ENCODE measurements at regions not wholly inside any gene's neighbourhood (a gene's known extent, or its start where the extent isn't known, plus 50 kb on each side); places are given as distances from the start of the nearest gene placed in this dataset.

- no peak overlapping the region for H3K4me3 ChIP-seq (ENCODE audit: low read length)
- no peak for DNase-seq (ENCODE audit: low read depth)
Measured at GRCh38 chr3:73685061-73685460, 60.3 kb upstream of the PDZRN3 start.

GRCh38 chr3:73683706-73684105 lies 59.0 kb upstream of the PDZRN3 start:
- TF ChIP-seq, protein P1, sequence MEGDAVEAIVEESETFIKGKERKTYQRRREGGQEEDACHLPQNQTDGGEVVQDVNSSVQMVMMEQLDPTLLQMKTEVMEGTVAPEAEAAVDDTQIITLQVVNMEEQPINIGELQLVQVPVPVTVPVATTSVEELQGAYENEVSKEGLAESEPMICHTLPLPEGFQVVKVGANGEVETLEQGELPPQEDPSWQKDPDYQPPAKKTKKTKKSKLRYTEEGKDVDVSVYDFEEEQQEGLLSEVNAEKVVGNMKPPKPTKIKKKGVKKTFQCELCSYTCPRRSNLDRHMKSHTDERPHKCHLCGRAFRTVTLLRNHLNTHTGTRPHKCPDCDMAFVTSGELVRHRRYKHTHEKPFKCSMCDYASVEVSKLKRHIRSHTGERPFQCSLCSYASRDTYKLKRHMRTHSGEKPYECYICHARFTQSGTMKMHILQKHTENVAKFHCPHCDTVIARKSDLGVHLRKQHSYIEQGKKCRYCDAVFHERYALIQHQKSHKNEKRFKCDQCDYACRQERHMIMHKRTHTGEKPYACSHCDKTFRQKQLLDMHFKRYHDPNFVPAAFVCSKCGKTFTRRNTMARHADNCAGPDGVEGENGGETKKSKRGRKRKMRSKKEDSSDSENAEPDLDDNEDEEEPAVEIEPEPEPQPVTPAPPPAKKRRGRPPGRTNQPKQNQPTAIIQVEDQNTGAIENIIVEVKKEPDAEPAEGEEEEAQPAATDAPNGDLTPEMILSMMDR (conservative IDR thresholded peaks at IDR 0.05; ENCODE audit: low read length) = no peak
- H3K4me3 ChIP-seq (ENCODE audit: low read length) = no peak overlapping the region
- no peak for DNase-seq (ENCODE audit: low read depth)

More at GRCh38 chr3:73685061-73685460, 60.3 kb upstream of the PDZRN3 start:
- TF ChIP-seq, protein P1 (conservative IDR thresholded peaks at IDR 0.05; ENCODE audit: low read length) = no peak

DNA sequence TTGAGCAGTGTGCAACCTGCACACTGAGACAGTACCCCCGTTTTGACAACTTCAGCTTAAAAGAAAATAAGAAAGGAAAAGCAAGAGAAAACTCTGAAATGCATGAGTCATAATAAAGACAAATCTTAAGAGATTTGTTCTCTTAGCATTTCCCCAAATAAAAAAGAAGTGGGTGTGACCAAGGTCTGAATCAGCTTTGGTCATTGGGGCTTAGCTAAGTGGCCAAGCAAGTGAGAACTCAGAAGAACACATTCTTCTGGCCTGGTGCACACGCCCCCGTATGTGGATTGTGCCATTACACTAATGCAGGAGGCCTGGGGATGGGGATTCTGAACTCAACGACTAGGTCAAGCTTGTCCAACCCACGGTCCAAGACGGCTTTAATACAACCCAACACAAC lies 56.9 kb upstream of the PDZRN3 start:
- H3K4me3 ChIP-seq (ENCODE audit: low read length) = no peak overlapping the region
- peak; percentile 47 for DNase-seq (ENCODE audit: low read depth)
- TF ChIP-seq, protein P1 (conservative IDR thresholded peaks at IDR 0.05; ENCODE audit: low read length) = no peak

- H3K4me3 ChIP-seq (ENCODE audit: low read length) = no peak overlapping the region
- no peak for DNase-seq (ENCODE audit: low read depth)
- TF ChIP-seq, protein P1 (conservative IDR thresholded peaks at IDR 0.05; ENCODE audit: low read length) = no peak
Measured at GRCh38 chr3:73681198-73681597, 56.5 kb upstream of the PDZRN3 start.

- no peak for DNase-seq (ENCODE audit: low read depth)
- TF ChIP-seq, protein P1 (conservative IDR thresholded peaks at IDR 0.05; ENCODE audit: low read length) = no peak
Measured at GRCh38 chr3:73680391-73681095, 55.8 kb upstream of the PDZRN3 start.

DNA sequence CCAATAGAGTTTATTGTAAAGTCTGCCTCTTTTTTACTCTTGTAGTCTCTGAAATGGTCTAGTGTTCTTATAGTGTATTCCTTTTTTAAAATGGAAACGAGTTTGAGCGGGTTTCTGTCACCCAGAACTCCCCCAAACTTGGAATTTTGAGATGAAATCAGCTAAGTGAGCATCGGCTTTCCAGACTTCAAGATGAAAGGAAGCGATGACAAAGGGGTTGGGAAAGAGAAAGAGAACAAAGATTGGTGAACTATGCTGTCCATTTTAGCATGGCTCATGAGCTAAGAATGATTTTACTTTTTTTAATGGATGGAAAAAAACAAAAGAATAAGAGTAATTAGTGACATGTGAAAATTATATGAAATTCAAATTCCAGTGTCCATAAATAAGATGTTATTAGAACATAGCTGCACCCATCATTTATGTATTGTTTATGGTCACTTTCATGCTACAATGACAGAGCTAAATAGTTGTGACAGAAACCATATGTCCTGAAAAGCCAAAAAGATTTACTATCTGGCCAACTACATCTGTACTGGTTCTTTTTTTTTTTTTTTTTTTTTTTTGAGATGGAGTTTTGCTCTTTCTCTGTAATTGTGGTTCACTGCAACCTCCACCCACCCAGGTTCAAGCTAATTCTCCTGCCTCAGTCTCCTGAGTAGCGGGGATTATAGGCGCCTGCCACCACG lies 52.7 kb upstream of the PDZRN3 start:
- no peak overlapping the region for H3K4me3 ChIP-seq (ENCODE audit: low read length)
- no peak for DNase-seq (ENCODE audit: low read depth)
- TF ChIP-seq, protein P1 (conservative IDR thresholded peaks at IDR 0.05; ENCODE audit: low read length) = no peak

More at GRCh38 chr3:73680391-73681095, 55.8 kb upstream of the PDZRN3 start:
- H3K4me3 ChIP-seq (ENCODE audit: low read length) = no peak overlapping the region
